Putamen (tissue), 1 donor: ENCODE measurements at regions not wholly inside any gene's neighbourhood (a gene's known extent, or its start where the extent isn't known, plus 50 kb on each side); places are given as distances from the start of the nearest gene placed in this dataset.
"Not testable (repeated sequence)": the region's sequence is repeated elsewhere in the genome, so short reads cannot be mapped to it uniquely, and the experiment has no call there.

Source experiments
- DNase-seq: peaks from one replicate; pipeline ENCODE4 v3.0.0-alpha.2; 2016; ENCODE audit warnings: low spot score

DNA sequence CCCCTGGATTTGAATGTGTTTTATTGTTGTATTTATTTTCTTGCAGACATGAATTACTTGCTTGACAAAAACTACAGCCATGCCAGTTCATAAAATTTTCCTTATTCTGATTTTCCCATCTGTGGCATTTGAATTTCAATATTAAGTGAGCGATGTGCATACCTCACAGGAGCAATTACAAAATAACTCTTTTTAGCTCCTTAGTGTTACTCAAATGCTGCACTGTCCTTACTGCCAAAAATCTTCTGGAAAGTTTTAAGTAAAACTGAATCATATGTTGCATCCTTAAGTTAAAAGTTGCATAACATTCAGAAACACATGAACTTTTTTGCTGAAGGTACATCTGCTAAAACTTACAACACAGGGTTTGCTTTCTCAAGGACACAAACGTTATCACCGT is 120.1 kb downstream of the OR4M2 start:
- not testable (repeated sequence) for DNase-seq

DNA sequence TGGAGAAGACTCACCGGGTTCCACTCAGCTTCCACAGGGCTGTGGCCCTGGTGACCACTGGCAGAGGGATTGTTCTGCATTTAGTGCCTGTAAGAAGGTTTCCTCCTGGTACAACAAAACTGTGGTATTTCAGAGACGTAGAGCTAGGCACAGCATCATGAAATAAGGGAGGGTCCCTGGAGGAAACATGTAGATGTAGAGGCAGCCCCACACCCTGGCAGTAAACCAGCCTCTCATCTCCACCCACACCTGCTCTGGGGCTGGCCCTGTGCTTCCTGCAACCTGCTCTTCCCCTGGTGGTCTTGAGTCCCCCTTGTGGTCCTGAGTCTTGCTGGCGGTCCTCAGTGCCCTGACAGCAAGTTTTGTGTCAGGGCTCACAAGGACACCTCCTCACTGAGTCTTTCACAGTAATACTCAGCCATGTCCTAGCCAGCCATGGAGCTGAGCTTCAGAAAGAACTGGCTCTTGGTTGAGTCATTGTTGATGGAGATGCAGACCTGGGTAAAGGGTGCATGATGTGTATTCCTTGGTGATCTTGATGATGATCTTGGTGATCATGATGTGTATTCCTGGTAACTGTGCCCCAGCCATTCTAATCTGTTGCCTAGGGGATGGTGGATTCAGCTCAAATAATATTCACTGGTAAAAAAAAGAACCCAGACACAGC is 121.8 kb downstream of the OR4M2 start:
- DNase-seq, result not testable (repeated sequence)

DNA sequence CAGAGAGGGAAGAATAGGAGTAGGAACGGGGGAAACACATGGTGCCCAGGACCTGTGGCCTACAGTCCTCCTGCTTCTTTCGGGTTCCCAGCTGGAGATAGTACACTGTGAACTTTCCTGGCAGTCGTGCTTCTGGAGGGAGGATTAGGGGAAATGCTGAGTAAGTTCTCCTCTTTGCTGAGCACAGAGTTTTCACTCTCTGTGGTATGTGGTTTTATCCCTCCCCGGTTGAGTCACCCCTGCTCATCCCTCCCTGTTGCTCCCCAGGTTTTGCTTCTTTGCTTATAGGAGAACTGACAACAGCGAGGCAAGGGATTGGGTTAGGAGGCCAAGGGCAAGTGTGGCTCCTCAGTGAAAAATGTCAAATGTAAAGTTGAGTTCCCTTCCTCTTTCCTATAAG is 122.9 kb downstream of the OR4M2 start:
- DNase-seq, result not testable (repeated sequence)

DNA sequence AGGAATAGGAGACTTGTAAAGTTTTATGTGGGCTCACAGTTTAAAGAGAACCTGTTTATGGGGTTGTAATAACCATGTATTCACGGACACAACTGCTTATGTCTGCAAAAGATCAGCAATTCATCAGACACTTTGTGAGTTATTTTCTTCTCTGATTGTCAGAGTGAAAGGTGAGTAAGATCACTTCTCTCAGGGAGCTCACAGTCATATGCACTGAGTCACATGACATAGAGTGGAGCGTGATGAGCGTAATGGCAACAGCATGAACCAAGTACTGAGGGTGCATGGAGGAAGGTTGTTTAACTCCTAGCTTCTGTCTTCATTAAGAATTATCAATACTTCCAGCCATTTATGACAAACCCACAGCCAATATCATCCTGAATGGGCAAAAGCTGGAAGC is 128.8 kb downstream of the OR4M2 start:
- DNase-seq, result not testable (repeated sequence)

DNA sequence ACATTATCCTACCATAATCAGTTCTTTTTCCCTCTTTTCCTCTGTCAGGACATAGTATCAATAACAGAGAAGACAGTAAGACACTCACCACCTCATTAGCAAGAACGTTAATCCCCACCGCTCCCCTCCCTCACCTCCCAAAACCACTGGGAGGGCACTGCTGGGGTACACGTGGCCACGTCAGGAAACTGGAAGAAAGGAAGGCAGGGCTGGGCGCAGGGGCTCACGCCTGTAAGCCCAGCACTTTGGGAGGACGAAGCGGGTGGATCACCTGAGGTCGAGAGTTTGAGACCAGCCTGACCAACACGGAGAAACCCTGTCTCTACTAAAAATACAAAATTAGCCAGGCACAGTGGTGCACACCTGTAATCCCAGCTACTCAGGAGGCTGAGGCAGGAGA is 142.3 kb downstream of the OR4M2 start:
- DNase-seq, result not testable (repeated sequence)

DNA sequence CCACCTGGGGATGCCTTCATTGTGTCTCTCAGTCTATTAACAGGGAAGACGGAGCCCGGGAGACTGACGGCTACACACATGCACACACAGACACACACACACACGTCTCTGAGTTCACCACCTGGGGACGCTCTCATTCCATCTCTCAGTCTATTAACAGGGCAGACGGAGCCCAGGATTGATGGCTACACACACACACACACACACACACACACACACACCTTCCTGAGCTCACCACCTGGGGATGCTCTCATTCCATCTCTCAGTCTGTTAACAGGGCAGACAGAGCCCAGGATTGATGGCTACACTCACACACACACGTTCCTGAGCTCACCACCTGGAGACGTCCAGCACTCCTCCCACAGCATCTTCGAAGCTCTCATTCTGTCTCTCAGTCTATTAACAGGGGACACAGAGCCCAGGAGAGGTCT is 143.9 kb downstream of the OR4M2 start:
- DNase-seq, result peak; percentile 53

DNA sequence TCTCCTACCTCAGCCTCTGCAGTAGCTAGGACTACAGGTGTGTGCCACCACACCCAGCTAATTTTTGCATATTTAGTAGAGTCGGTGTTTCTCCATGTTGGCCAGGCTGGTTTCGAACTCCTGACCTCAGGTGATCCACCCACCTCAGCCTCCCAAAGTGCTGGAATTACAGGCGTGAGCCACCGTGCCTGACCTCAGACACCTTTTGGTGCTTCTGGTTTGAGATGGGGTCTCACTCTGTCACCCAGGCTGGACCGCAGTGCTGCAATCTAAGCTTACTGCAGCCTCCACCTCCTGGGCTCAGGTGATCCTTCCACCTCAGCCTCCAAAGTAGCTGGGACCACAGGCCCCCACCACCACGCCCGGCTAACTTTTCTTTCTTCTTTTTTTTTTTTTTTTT is 144.6 kb downstream of the OR4M2 start:
- not testable (repeated sequence) for DNase-seq

DNA sequence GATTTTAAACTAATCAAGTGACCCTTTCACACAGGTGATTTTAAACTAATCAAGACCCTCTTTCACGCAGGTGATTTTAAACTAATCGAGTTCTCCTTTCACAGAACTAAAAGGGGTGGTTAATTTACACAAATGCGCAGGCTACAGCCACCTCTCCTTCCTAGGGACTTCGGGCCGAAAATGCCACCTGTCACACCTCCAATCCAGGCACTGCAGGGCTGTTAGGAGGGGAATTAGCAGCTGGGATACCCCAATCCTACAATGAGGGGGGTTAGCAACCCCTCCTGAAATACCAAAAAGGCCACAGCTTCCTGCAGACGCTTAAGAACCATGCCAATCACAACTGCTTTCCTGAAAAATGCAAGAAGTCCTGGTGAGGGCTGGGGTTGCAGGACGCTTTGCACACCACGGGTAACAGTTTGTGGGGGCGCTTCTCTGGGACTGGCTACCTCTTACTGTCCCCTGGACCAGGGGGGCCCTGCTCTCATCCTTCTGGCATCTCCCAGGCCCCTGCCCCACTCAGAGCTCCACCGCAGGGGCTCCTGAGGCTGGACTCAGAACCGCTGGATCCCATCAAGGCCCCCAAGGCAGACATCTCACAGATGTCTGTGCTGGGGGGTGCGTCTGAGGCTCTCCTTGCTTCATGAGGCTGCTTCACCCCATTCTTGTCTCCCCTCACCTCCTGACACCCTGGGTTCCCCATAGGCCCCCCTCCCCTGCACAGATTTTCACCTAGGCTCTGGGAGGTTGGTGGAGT is 145.9 kb downstream of the OR4M2 start:
- no peak for DNase-seq

DNA sequence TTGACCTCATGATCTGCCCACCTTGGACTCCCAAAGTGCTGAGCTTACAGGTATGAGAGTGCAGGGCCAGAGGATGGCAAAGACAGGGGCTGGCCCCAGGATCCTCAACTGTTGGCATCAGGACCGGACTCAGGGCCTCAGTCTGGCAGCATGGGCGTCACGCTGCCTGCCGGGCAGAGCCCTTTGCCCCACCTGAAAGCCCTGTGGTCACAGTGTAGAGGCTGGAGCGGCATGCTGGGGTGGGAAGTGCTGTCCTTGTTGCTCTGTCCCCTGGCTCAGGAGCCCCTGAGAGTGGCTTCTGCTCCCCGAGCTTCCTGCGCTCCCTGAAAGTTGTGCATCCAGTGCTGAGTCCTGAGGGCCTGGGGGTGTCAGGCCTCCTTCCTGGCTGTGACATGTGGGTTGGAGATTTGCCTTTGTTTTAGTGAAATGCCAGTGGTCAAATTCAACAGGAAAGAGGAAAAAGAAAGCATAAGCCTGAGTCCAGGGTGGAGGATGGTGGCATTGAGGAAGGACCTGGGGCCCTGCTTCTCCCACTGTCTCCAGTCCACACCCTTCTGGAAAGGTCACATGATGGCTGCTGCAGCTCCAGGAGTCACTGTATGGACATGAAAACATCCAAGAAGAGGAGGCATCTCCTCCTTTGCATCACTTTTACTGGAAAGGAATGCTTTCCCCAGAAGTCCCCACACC is 147.2 kb downstream of the OR4M2 start:
- no peak for DNase-seq

DNA sequence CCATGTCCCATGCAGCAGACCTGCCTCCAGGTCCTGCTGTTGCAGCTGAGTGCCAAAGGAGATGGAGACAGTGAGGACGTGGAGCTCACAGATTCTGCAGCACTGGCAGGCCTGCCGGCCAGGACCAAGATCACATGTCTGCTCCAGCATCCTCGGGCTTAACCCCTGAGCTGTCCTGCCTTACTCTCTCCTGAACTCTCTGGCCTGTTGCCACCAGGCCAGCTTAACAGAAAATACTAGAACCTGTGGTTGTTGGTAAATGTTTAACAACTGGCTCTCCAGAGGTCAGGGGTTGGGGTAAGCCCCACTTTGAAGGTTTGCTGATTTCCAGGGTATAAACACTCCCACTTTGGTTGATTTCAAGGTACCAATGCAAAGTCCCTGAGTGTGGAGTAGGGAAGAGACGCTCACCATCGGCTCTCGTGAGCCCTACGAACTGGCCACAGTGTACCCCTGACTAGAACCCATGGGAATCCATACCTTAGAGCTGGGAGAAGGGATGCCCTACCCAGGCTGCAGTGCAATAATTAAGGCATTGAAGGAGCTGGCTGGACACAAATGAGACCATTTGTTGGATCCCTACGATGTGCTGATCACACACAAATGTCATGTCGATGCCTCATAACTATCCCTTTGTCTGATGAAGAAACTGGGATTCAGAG is 147.9 kb downstream of the OR4M2 start:
- DNase-seq, result no peak

DNA sequence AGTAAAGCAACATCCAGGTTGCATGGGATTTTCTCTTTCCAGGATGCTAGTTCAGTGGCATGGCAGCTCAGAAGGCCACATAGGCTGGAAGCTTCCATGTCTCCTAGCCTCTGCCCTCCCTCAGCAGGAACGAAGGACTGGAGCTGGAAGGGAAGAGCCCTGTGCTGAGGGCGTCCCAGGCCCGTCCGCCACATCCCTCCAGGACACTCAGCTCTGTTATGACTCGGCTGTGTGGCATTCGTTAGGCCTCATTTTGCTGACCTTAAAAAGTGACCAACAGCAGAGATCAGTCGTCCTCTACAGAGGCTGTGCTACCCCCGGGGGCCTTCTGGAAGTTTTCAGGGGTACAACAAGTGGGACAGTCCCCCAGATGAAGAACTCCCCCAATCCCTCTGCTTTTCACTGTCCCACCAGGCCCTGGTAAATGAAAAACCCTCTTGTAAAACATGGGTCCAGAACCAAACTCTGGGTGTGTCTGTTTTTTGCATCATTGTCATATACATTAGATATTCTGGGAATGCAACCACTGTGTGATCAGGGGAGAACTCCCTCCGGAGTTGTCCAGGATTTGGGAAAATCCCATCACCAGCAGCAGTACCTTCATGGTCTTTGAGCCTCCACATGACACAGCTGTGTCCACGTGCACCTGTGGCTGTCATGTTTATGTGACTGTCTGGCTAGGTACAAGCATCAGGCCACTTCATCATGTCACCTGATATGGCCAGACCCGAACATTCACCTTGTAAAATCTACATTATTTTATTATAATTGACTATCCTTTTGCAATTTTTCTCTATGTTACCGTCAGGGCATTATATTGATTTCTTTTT is 149.9 kb downstream of the OR4M2 start:
- no peak for DNase-seq

DNA sequence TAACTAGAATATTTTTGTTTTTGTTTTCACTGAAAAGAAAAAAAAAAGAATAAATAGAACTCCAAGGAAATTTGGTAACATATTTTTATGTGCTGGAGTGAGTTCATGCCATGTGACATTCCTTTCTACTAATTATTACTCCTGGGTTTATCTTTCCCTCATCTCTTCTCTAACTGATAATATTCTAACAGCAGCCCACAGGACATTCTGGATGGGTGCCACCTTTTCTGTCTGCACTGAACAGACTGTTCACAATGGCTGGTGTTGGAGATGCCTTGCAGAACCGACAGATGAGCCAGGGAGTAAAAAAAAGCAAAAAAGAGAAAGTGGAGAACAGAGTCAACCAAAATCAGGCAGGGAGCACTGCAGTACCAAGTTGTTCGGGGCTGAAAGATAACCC is 151.3 kb downstream of the OR4M2 start:
- no peak for DNase-seq

DNA sequence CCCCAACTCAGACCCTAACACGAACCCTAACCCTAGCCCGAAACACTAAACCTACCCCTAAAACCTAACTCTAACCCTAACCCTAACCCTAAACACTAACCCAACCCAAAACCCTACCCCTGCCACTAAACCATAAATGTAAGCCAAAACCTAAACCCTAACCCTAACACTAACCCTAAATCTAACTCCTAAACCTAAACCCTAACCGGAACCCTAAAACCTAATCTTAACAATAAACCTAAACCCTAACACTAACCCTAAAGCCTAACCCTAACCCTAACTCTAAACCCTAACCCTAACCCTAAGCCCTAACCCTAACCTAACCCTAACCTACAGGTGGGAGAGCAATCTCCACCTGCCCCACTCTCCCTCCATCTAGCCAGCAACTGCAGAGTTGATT is 152.3 kb downstream of the OR4M2 start:
- DNase-seq, result no peak

DNA sequence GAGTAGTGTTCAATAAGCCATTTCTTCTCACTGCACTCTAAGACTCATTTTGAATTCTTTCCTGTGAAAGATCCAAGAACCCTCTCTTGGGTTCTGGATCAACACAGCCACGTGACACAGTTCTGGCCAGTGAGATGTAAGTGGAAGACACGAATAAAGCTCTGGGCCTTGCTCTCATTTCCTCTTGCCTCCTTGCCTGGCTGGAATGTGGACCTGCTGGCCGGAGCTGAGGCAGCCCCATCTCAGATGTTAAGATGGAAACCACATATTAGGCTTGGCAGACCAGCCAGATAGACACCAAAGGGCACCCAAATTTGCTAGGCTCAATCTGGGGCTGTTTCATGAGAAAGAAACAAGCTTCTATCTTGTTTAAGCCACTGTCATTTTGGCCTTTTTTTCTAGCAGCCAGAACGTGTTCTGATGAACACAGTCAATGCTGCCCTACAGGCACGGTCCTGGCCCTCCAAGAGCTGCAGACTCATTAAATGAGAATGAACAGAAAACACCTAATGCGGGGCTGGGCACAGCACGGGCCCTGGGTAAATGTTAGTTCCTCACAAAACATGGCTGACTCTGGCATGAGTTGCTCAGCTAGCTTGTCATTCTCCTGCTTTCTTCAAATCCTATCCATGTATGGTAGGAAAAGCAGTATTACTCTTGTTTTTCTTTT is 155.1 kb downstream of the OR4M2 start:
- not testable (repeated sequence) for DNase-seq

DNA sequence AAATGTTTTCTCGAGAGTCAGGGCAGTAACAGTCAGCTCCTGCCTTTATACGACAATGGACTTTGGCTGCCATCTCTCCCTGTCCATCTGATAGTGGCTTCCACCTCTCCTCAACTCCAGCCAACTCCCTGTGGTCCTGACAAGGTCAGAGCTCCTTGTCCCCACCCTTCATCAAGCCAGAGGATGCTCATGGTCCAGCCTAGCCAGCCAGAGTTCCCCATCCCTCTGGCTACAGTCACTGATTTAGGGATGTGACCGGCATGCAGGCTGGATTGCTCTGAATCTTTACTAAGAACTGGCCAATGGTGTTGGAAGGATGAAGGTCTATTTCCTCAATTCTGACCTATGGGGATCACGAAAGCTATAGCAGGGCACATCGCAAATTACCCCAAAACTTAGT is 156.1 kb downstream of the OR4M2 start:
- DNase-seq, result no peak

DNA sequence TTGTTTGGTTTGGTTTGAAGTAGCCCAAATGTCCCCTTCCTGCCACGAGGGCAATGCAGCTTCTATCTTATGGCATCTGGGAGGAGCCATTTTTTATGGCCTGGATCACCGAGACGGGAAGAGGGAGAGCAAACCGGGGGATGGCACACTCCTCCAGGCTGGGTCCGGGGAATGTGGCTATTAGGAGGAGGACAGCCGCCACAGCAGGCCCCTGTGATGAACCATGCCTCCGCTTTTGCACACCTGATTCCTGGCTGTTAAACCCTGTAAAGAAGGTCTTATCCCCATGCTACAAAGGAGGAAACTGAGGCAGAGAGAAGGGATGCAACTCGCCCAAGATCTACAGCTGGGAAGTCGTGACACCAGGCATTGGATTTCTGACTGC is 157.6 kb downstream of the OR4M2 start:
- DNase-seq, result no peak

DNA sequence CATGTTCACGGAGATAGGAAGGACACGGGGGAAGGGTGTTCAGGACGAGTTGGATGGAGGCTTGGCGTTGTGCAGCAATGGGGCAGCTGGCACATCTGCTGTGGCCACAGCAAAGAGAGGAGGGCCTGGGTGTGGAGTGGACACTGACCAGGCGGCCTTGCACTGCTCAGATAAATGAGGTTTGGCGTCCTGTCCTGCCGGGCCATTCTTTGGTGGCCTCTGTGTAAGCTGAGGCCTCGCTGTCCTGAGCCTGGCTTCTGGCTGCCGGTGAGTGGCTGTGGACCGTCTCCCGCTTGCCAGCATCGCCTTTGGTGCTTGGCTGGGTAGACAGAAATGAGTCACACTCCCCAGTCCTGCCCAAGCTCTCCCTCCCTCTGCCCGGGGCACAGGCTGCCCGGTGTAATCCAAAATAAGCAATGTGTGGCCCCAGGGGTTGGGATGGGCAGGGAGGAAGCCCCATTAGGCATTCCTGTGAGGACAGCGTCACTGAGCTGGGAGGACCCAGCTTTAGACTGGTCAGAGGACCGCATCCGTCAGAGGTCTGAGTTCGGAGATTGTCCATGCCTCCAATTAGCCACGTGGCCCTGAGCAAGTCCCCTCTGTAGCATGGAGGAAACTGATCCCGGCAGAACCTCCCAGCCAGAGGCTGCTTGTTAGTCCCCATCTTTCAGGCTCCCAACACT is 158.1 kb downstream of the OR4M2 start:
- not testable (repeated sequence) for DNase-seq

DNA sequence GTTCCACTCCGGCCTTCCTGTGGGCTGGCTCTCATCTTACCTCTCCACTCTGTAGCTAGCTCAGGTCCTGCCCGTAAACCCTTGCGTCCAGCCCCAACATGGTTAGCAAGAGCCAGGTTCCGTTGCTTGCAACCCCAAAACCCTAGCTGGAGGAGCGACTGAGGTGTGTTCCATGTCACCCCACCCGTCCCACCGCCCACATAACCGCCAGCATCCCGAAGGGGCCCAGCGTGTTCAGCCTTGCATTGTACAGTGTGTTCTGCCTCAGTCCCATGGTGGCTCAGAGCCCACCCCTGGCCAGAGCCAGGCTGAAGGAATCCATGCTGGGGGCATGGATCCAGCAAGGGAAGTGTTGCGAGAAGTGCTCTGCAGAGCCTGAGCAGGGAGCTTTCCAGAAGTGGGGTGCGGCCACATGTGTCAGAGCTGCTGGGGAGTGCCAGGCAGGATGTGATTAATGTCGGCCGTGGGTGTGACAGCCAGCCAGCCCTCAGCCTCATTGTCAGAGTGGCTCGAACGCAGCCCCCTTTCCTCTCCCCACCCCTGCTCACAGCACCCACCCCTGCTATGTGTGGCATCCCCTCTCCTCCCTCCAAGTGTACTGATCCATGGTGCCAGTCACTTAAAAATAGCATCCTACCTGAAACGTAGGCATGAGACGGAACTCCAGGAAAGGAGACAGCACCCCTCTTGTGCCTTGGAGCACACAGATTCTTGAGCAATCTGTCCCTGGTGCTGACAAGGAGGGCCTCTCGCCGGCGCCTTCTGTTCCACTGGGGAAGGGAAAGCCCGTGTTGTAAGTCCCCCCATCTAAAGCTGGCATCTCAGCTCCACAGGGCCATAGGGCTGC is 158.9 kb downstream of the OR4M2 start:
- peak; percentile 79 for DNase-seq

DNA sequence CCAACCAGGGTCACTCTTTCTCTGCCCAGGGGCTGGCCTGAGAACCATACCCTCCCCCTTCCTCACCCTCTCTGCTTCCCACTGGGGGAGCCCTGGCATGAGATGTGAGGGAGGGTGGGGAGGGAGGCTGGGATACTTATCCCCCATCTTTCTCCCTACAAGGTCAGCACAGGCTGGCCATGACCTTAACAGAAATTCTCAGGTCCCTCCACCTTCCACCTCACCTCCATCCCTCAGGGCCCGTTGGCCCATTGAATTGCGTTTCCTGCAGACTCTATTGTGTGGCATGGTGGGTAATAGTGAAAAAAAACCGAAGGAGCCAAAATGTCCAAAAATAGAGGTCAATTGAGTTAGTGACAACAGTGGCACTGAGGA is 159.5 kb downstream of the OR4M2 start:
- no peak for DNase-seq

DNA sequence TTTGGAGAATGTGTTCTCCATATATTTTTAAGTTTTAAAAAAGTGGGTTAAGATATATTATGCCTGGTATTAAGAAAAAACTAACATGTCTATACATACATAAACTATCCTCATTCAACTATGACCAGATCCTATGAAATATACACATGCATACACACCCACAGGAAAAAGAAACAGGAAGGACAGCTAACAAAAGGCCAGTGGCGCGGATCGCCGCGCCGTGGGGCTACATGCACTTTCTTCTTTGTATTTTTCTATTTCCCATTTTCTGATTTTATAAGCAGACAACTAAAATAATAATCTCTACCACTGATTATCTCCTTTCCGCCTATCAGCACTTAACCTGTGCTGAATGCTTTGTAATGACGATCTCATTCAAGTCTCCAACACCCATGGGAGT is 160.1 kb downstream of the OR4M2 start:
- DNase-seq, result no peak
